ENCODE measurements at regions not wholly inside any gene's neighbourhood (a gene's known extent, or its start where the extent isn't known, plus 50 kb on each side); places are given as distances from the start of the nearest gene placed in this dataset.
"Not testable (repeated sequence)": the region's sequence is repeated elsewhere in the genome, so short reads cannot be mapped to it uniquely, and the experiment has no call there.

- POLR2A ChIA-PET = no interaction called here
Observed at GRCh38 chr22:34379825-34380224, 459.5 kb upstream of the LARGE1 start.

GRCh38 chr22:34380532-34380931, 460.3 kb upstream of the LARGE1 start:
- no peaks in the 10 kb centered on the region for H3K36me3 Mint-ChIP-seq
- intact Hi-C loops (cut with micrococcal nuclease) = no loop called here
- no peak for DNase-seq
- no peak overlapping the region for H3K4me3 Mint-ChIP-seq
- peaks cover 8% of the 10 kb centered on the region for H3K9me3 Mint-ChIP-seq
- no peak overlapping the region for H3K27ac Mint-ChIP-seq
- ChIA-PET CTCF (interaction anchor here (0.6 kb wide), 1 partner anchor 53 kb away, joined by 3 read pairs; no protein-coding TSS in a partner anchor), POLR2A (no interaction called here)
- H3K27me3 Mint-ChIP-seq = peaks cover 2% of the 10 kb centered on the region
- H3K4me1 Mint-ChIP-seq (ENCODE audit: low read depth) = no peaks in the 10 kb centered on the region

More at GRCh38 chr22:34379825-34380224, 459.5 kb upstream of the LARGE1 start:
- H3K27ac Mint-ChIP-seq = no peak overlapping the region
- H3K9me3 Mint-ChIP-seq = peaks cover 8% of the 10 kb centered on the region
- CTCF ChIA-PET = no interaction called here
- no peaks in the 10 kb centered on the region for H3K36me3 Mint-ChIP-seq
- H3K4me3 Mint-ChIP-seq = no peak overlapping the region
- no peaks in the 10 kb centered on the region for H3K4me1 Mint-ChIP-seq (ENCODE audit: low read depth)
- peaks cover 2% of the 10 kb centered on the region for H3K27me3 Mint-ChIP-seq
- intact Hi-C loops (cut with micrococcal nuclease) = no loop called here
- DNase-seq = no peak

- DNase-seq = no peak
- H3K27ac Mint-ChIP-seq = no peak overlapping the region
- intact Hi-C loops (cut with micrococcal nuclease) = no loop called here
- no peaks in the 10 kb centered on the region for H3K4me1 Mint-ChIP-seq (ENCODE audit: low read depth)
- H3K9me3 Mint-ChIP-seq = peaks cover 19% of the 10 kb centered on the region
- no peaks in the 10 kb centered on the region for H3K36me3 Mint-ChIP-seq
- H3K4me3 Mint-ChIP-seq = no peak overlapping the region
- ChIA-PET POLR2A (no interaction called here), CTCF (no interaction called here)
- no peaks in the 10 kb centered on the region for H3K27me3 Mint-ChIP-seq
Observed at GRCh38 chr22:34390400-34390799, 470.1 kb upstream of the LARGE1 start.

- POLR2A ChIA-PET = no interaction called here
- no peak for DNase-seq
- H3K36me3 Mint-ChIP-seq = no peaks in the 10 kb centered on the region
- no peak overlapping the region for H3K27ac Mint-ChIP-seq
- intact Hi-C loops (cut with micrococcal nuclease) = no loop called here
- peaks cover 14% of the 10 kb centered on the region for H3K9me3 Mint-ChIP-seq
- CTCF ChIA-PET = no interaction called here
- H3K27me3 Mint-ChIP-seq = no peaks in the 10 kb centered on the region
- no peaks in the 10 kb centered on the region for H3K4me1 Mint-ChIP-seq (ENCODE audit: low read depth)
- H3K4me3 Mint-ChIP-seq = no peak overlapping the region
Observed at GRCh38 chr22:34395370-34395769, 475.1 kb upstream of the LARGE1 start.

- H3K27me3 Mint-ChIP-seq = no peaks in the 10 kb centered on the region
- POLR2A ChIA-PET = no interaction called here
Observed at GRCh38 chr22:34403667-34404066, 483.4 kb upstream of the LARGE1 start.

GRCh38 chr22:34410111-34410510, 489.8 kb upstream of the LARGE1 start:
- Mint-ChIP-seq H3K9me3 (no peaks in the 10 kb centered on the region), H3K27ac (no peak overlapping the region), H3K36me3 (no peaks in the 10 kb centered on the region), H3K27me3 (no peaks in the 10 kb centered on the region), H3K4me1 (ENCODE audit: low read depth) (no peaks in the 10 kb centered on the region), H3K4me3 (no peak overlapping the region)
- intact Hi-C loops (cut with micrococcal nuclease) = loop anchor here (10.0 kb wide), 1 partner anchor 745 kb away; no protein-coding TSS in a partner anchor
- POLR2A ChIA-PET = no interaction called here
- CTCF ChIA-PET = no interaction called here
- no peak for DNase-seq

More at GRCh38 chr22:34403667-34404066, 483.4 kb upstream of the LARGE1 start:
- Mint-ChIP-seq H3K27ac (no peak overlapping the region), H3K4me3 (no peak overlapping the region), H3K4me1 (ENCODE audit: low read depth) (no peaks in the 10 kb centered on the region), H3K36me3 (no peaks in the 10 kb centered on the region), H3K9me3 (peaks cover 11% of the 10 kb centered on the region)
- DNase-seq = no peak
- CTCF ChIA-PET = no interaction called here
- intact Hi-C loops (cut with micrococcal nuclease) = no loop called here

- peaks cover 6% of the 10 kb centered on the region for H3K9me3 Mint-ChIP-seq
- peak; percentile 46 for DNase-seq
- intact Hi-C loops (cut with micrococcal nuclease) = loop anchor here (10.0 kb wide), 1 partner anchor 740 kb away; no protein-coding TSS in a partner anchor
- no peak overlapping the region for H3K4me3 Mint-ChIP-seq
- ChIA-PET CTCF (interaction anchor here (1.8 kb wide), 1 partner anchor 736 kb away, joined by 5 read pairs; no protein-coding TSS in a partner anchor), POLR2A (no interaction called here)
- H3K27me3 Mint-ChIP-seq = no peaks in the 10 kb centered on the region
- H3K4me1 Mint-ChIP-seq (ENCODE audit: low read depth) = no peaks in the 10 kb centered on the region
- no peaks in the 10 kb centered on the region for H3K36me3 Mint-ChIP-seq
- no peak overlapping the region for H3K27ac Mint-ChIP-seq
Observed at GRCh38 chr22:34414467-34415440, 494.5 kb upstream of the LARGE1 start.

GRCh38 chr22:34416022-34416860, 496.0 kb upstream of the LARGE1 start:
- Mint-ChIP-seq H3K36me3 (no peaks in the 10 kb centered on the region), H3K4me3 (no peak overlapping the region), H3K27ac (no peak overlapping the region), H3K27me3 (no peaks in the 10 kb centered on the region), H3K4me1 (ENCODE audit: low read depth) (no peaks in the 10 kb centered on the region), H3K9me3 (peaks cover 6% of the 10 kb centered on the region)
- no peak for DNase-seq
- intact Hi-C loops (cut with micrococcal nuclease) = loop anchor here (10.0 kb wide), 1 partner anchor 739 kb away; no protein-coding TSS in a partner anchor
- ChIA-PET CTCF (interaction anchor here (1.8 kb wide), 1 partner anchor 734 kb away, joined by 5 read pairs; no protein-coding TSS in a partner anchor), POLR2A (no interaction called here)

GRCh38 chr22:34422948-34423347, 502.7 kb upstream of the LARGE1 start:
- H3K4me3 Mint-ChIP-seq; CTCF ChIA-PET; H3K4me1 Mint-ChIP-seq (ENCODE audit: low read depth); H3K36me3 Mint-ChIP-seq; intact Hi-C loops (cut with micrococcal nuclease); H3K27me3 Mint-ChIP-seq; POLR2A ChIA-PET; H3K27ac Mint-ChIP-seq; DNase-seq: not testable (repeated sequence)
- peaks cover 10% of the 10 kb centered on the region for H3K9me3 Mint-ChIP-seq

- POLR2A ChIA-PET = no interaction called here
- CTCF ChIA-PET = no interaction called here
- DNase-seq = no peak
Observed at GRCh38 chr22:34427436-34427835, 507.2 kb upstream of the LARGE1 start.

GRCh38 chr22:34427841-34428240, 507.6 kb upstream of the LARGE1 start:
- intact Hi-C loops (cut with micrococcal nuclease) = no loop called here
- Mint-ChIP-seq H3K36me3 (no peaks in the 10 kb centered on the region), H3K4me3 (no peak overlapping the region), H3K27me3 (no peaks in the 10 kb centered on the region), H3K27ac (no peak overlapping the region), H3K4me1 (ENCODE audit: low read depth) (no peaks in the 10 kb centered on the region), H3K9me3 (peaks cover 10% of the 10 kb centered on the region)
- no peak for DNase-seq
- POLR2A ChIA-PET = no interaction called here
- CTCF ChIA-PET = no interaction called here

More at GRCh38 chr22:34427436-34427835, 507.2 kb upstream of the LARGE1 start:
- Mint-ChIP-seq H3K27me3 (no peaks in the 10 kb centered on the region), H3K9me3 (peaks cover 10% of the 10 kb centered on the region), H3K36me3 (no peaks in the 10 kb centered on the region), H3K4me1 (ENCODE audit: low read depth) (no peaks in the 10 kb centered on the region), H3K4me3 (no peak overlapping the region), H3K27ac (no peak overlapping the region)
- intact Hi-C loops (cut with micrococcal nuclease) = no loop called here

GRCh38 chr22:34429314-34429713, 509.0 kb upstream of the LARGE1 start:
- DNase-seq = peak; percentile 24
- Mint-ChIP-seq H3K9me3 (peaks cover 13% of the 10 kb centered on the region), H3K4me3 (no peak overlapping the region), H3K27me3 (no peaks in the 10 kb centered on the region), H3K4me1 (ENCODE audit: low read depth) (no peaks in the 10 kb centered on the region), H3K27ac (no peak overlapping the region), H3K36me3 (no peaks in the 10 kb centered on the region)
- POLR2A ChIA-PET = no interaction called here
- intact Hi-C loops (cut with micrococcal nuclease) = no loop called here
- CTCF ChIA-PET = no interaction called here
